ENCODE measurements at regions not wholly inside any gene's neighbourhood (a gene's known extent, or its start where the extent isn't known, plus 50 kb on each side); places are given as distances from the start of the nearest gene placed in this dataset.

GRCh38 chr18:29821544-29821943, 1221.0 kb downstream of the DSC3 start (continued):
- TF ChIP-seq, protein P1, sequence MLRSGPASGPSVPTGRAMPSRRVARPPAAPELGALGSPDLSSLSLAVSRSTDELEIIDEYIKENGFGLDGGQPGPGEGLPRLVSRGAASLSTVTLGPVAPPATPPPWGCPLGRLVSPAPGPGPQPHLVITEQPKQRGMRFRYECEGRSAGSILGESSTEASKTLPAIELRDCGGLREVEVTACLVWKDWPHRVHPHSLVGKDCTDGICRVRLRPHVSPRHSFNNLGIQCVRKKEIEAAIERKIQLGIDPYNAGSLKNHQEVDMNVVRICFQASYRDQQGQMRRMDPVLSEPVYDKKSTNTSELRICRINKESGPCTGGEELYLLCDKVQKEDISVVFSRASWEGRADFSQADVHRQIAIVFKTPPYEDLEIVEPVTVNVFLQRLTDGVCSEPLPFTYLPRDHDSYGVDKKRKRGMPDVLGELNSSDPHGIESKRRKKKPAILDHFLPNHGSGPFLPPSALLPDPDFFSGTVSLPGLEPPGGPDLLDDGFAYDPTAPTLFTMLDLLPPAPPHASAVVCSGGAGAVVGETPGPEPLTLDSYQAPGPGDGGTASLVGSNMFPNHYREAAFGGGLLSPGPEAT (IDR thresholded peaks at IDR 0.05; ENCODE audit: low read depth) = no peak
- TF ChIP-seq HCFC1 (IDR thresholded peaks at IDR 0.05; ENCODE audit: low read length) (no peak), MEF2B (IDR thresholded peaks at IDR 0.05; ENCODE audit: partially characterized antibody, poor library complexity, severe bottlenecking) (no peak)

GRCh38 chr18:29811519-29811918, 1231.0 kb downstream of the DSC3 start:
- H4K20me1 ChIP-seq (ENCODE audit: control insufficient read depth, insufficient read depth) = no peaks in the 10 kb centered on the region
- ChIA-PET SMC1A (ENCODE audit: uncharacterized antibody, unreplicated experiment) (no interaction called here), POLR2A (interaction anchor here (0.6 kb wide), 1 partner anchor 1121 kb away, joined by 5 read pairs; no protein-coding TSS in a partner anchor), RAD21 (ENCODE audit: unreplicated experiment) (no interaction called here), CTCF (no interaction called here)
- H3K27me3 ChIP-seq (replicated peaks in 1 of 2; ENCODE audit: control insufficient read depth in 2 of 2, insufficient read depth in 2 of 2, low read length in 1 of 2) = no peaks in the 10 kb centered on the region
- no peak for ATAC-seq
- in situ Hi-C loops (cut with MboI) (no loop called here), intact Hi-C loops (cut with micrococcal nuclease; ENCODE audit: unreplicated experiment) (no loop called here)
- TF ChIP-seq POLR2A (IDR thresholded peaks at IDR 0.05; ENCODE audit: low read depth, low read length) = no peak
- TF ChIP-seq TCF12 (IDR thresholded peaks at IDR 0.05; ENCODE audit: low read depth, low read length) = no peak
- TF ChIP-seq, protein P2, sequence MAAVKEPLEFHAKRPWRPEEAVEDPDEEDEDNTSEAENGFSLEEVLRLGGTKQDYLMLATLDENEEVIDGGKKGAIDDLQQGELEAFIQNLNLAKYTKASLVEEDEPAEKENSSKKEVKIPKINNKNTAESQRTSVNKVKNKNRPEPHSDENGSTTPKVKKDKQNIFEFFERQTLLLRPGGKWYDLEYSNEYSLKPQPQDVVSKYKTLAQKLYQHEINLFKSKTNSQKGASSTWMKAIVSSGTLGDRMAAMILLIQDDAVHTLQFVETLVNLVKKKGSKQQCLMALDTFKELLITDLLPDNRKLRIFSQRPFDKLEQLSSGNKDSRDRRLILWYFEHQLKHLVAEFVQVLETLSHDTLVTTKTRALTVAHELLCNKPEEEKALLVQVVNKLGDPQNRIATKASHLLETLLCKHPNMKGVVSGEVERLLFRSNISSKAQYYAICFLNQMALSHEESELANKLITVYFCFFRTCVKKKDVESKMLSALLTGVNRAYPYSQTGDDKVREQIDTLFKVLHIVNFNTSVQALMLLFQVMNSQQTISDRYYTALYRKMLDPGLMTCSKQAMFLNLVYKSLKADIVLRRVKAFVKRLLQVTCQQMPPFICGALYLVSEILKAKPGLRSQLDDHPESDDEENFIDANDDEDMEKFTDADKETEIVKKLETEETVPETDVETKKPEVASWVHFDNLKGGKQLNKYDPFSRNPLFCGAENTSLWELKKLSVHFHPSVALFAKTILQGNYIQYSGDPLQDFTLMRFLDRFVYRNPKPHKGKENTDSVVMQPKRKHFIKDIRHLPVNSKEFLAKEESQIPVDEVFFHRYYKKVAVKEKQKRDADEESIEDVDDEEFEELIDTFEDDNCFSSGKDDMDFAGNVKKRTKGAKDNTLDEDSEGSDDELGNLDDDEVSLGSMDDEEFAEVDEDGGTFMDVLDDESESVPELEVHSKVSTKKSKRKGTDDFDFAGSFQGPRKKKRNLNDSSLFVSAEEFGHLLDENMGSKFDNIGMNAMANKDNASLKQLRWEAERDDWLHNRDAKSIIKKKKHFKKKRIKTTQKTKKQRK (IDR thresholded peaks at IDR 0.05; ENCODE audit: low read depth, low read length) = no peak
- no peak for TF ChIP-seq ZBTB33 (IDR thresholded peaks at IDR 0.05)
- no peak for TF ChIP-seq BCL3 (IDR thresholded peaks at IDR 0.05; ENCODE audit: borderline replicate concordance, insufficient read depth, low read depth, low read length, poor library complexity, severe bottlenecking)
- TF ChIP-seq, protein P3, sequence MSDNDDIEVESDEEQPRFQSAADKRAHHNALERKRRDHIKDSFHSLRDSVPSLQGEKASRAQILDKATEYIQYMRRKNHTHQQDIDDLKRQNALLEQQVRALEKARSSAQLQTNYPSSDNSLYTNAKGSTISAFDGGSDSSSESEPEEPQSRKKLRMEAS (IDR thresholded peaks at IDR 0.05; ENCODE audit: low read depth, low read length) = no peak
- no peak for TF ChIP-seq SMAD1 (IDR thresholded peaks at IDR 0.05; ENCODE audit: low read depth, partially characterized antibody)
- WGBS (ENCODE audit: insufficient coverage, insufficient replicate concordance, low lambda C conversion rate, missing lambda C conversion rate) = 45% methylated on average over 4 of the region's 4 CpGs
- H2AFZ ChIP-seq (ENCODE audit: control insufficient read depth, low read depth, low read length) = no peak overlapping the region
- BruUV-seq (replicated peaks) = no TSS peak
- no peaks in the 10 kb centered on the region for H3K9me3 ChIP-seq (replicated peaks; ENCODE audit: control insufficient read depth, insufficient read depth, low read length)
- H3K4me1 ChIP-seq (ENCODE audit: control insufficient read depth, insufficient read depth, low read length) = no peaks in the 10 kb centered on the region
- H3K4me2 ChIP-seq (ENCODE audit: control insufficient read depth, insufficient read depth) = no peak overlapping the region
- FAIRE-seq = no peak
- no peak overlapping the region for H3K9ac ChIP-seq (ENCODE audit: control insufficient read depth, insufficient read depth, low read length)
- no peak overlapping the region for H3K27ac ChIP-seq (ENCODE audit: control insufficient read depth, insufficient read depth)
- H3K36me3 ChIP-seq (ENCODE audit: control insufficient read depth in 2 of 2, insufficient read depth in 2 of 2, low read length in 1 of 2) = no peaks in the 10 kb centered on the region
- no peaks in the 10 kb centered on the region for H3K79me2 ChIP-seq (ENCODE audit: control insufficient read depth, insufficient read depth, low read length)
- no peak overlapping the region for H3K4me3 ChIP-seq
- no peak for DNase-seq (ENCODE audit: low read depth, low spot score)
